GM23338 (cell line): ENCODE measurements at regions not wholly inside any gene's neighbourhood (a gene's known extent, or its start where the extent isn't known, plus 50 kb on each side); places are given as distances from the start of the nearest gene placed in this dataset.

Experiments
- ATAC-seq: fragments of 200-7000 bp; cut with Tn5 transposase; 3 replicates; pipeline ENCODE4 v1.9.1; 2020
- DNase-seq: peaks from one replicate; pipeline ENCODE4 v3.0.0-alpha.2; 2015; ENCODE audit warnings: low spot score
- H2AFZ ChIP-seq: fragments of 200-600 bp; sonication (generic); 2 replicates; pipeline ENCODE4 v1.8.0; 2016; ENCODE audit warnings: antibody characterized with exemption, mild to moderate bottlenecking, moderate library complexity
- H3F3A ChIP-seq: fragments of 200-600 bp; sonication (generic); replicated peaks from 2 replicates; pipeline ENCODE4 v1.8.0; 2017; ENCODE audit warnings: antibody characterized with exemption, mixed run types, low read depth
- H3K27ac ChIP-seq: fragments of 200-600 bp; sonication (generic); 2 replicates; pipeline ENCODE4 v1.6.1; 2016; ENCODE audit warnings: low read depth
- H3K27me3 ChIP-seq: fragments of 200-600 bp; sonication (generic); 2 replicates; pipeline ENCODE4 v1.8.0; 2016; ENCODE audit warnings: mild to moderate bottlenecking, mixed run types, moderate library complexity; ENCODE audit not compliant: insufficient read depth
- H3K36me3 ChIP-seq: fragments of 200-600 bp; sonication (generic); 2 replicates; pipeline ENCODE4 v1.8.0; 2016; ENCODE audit warnings: mild to moderate bottlenecking; ENCODE audit not compliant: insufficient read depth
- H3K4me1 ChIP-seq: fragments of 200-600 bp; sonication (generic); 2 replicates; pipeline ENCODE4 v1.8.0; 2016; ENCODE audit warnings: mild to moderate bottlenecking, moderate library complexity; ENCODE audit not compliant: insufficient read depth
- H3K4me2 ChIP-seq: fragments of 200-600 bp; sonication (generic); 2 replicates; pipeline ENCODE4 v1.7.1; 2017; ENCODE audit warnings: mixed run types
- H3K4me3 ChIP-seq: fragments of 200-600 bp; sonication (generic); 2 replicates; pipeline ENCODE4 v1.6.1; 2016; ENCODE audit warnings: mixed run types
- H3K79me2 ChIP-seq: fragments of 200-600 bp; sonication (generic); replicated peaks from 2 replicates; pipeline ENCODE4 v1.8.0; 2017; ENCODE audit warnings: mild to moderate bottlenecking; ENCODE audit not compliant: insufficient read depth
- H3K9me2 ChIP-seq: fragments of 200-600 bp; sonication (generic); 2 replicates; pipeline ENCODE4 v1.8.0; 2017; ENCODE audit not compliant: insufficient read depth
- H4K20me1 ChIP-seq: fragments of 200-600 bp; sonication (generic); replicated peaks from 2 replicates; pipeline ENCODE4 v1.8.0; 2017; ENCODE audit warnings: mild to moderate bottlenecking; ENCODE audit not compliant: insufficient read depth
- H3K27ac Mint-ChIP-seq: 2 replicates; pipeline ENCODE4 v1.8.0; 2020; ENCODE audit warnings: inconsistent platforms, mild to moderate bottlenecking, moderate library complexity, mixed read lengths
- H3K27me3 Mint-ChIP-seq: 3 replicates; pipeline ENCODE4 v1.8.0; 2022; ENCODE audit warnings: low read depth, mild to moderate bottlenecking, moderate library complexity, mixed read lengths, inconsistent platforms; ENCODE audit not compliant: insufficient read depth, poor library complexity
- H3K36me3 Mint-ChIP-seq: 3 replicates; pipeline ENCODE4 v1.8.0; 2021; ENCODE audit warnings: low read depth, mild to moderate bottlenecking, inconsistent platforms, moderate library complexity, mixed read lengths
- H3K4me1 Mint-ChIP-seq: 3 replicates; pipeline ENCODE4 v1.8.0; 2020; ENCODE audit warnings: mild to moderate bottlenecking, inconsistent platforms, mixed read lengths
- H3K4me3 Mint-ChIP-seq: 3 replicates; pipeline ENCODE4 v1.8.0; 2021; ENCODE audit warnings: moderate library complexity, mild to moderate bottlenecking, inconsistent platforms, mixed read lengths
- H3K9me3 Mint-ChIP-seq: 3 replicates; pipeline ENCODE4 v1.8.0; 2020; ENCODE audit warnings: moderate library complexity, mild to moderate bottlenecking, inconsistent platforms, mixed read lengths
- CREB1 ChIP-seq: fragments of 250-450 bp; sonication (Bioruptor Pico); IDR thresholded peaks from 2 replicates; pipeline ENCODE4 v1.5.0; 2020; ENCODE audit warnings: low read depth, mild to moderate bottlenecking, moderate library complexity
- EZH2 ChIP-seq: fragments of 200-600 bp; sonication (generic); IDR thresholded peaks from one replicate; pipeline ENCODE4 v1.8.0; 2017; ENCODE audit warnings: antibody characterized with exemption, mild to moderate bottlenecking, low read depth; ENCODE audit not compliant: unreplicated experiment
- EZH2phosphoT487 ChIP-seq: fragments of 200-600 bp; sonication (generic); IDR thresholded peaks from one replicate; pipeline ENCODE4 v1.8.1; 2018; ENCODE audit warnings: antibody characterized with exemption; ENCODE audit not compliant: unreplicated experiment
- JUNB ChIP-seq: IDR thresholded peaks from one replicate; pipeline ENCODE4 v1.6.1; 2016; ENCODE audit warnings: antibody characterized with exemption; ENCODE audit not compliant: unreplicated experiment
- NANOG ChIP-seq: IDR thresholded peaks from 2 replicates; pipeline ENCODE4 v1.6.1; 2016; ENCODE audit warnings: antibody characterized with exemption, borderline replicate concordance
- POLR2AphosphoS5 ChIP-seq: IDR thresholded peaks from 2 replicates; pipeline ENCODE4 v1.6.1; 2016; ENCODE audit warnings: antibody characterized with exemption, low read depth
- STAT1 ChIP-seq: IDR thresholded peaks from one replicate; pipeline ENCODE4 v1.6.1; 2016; ENCODE audit warnings: antibody characterized with exemption; ENCODE audit not compliant: unreplicated experiment
- ZNF114 ChIP-seq: fragments of 250-450 bp; sonication (Bioruptor Pico); IDR thresholded peaks from 2 replicates; pipeline ENCODE4 v1.5.0; 2020; ENCODE audit warnings: mild to moderate bottlenecking, moderate library complexity
- ZNF331 ChIP-seq: fragments of 250-450 bp; sonication (Bioruptor Pico); IDR thresholded peaks from 2 replicates; pipeline ENCODE4 v1.5.0; 2020; ENCODE audit warnings: low read depth, mild to moderate bottlenecking, moderate library complexity
- TF ChIP-seq, protein P1 (sequence below), 2 experiments: fragments of 200-600 bp in 1 of 2; sonication (generic) in 1 of 2; conservative IDR thresholded peaks; 2 replicates each; pipeline versions ENCODE4 v1.5.1 to v1.6.1; 2016 to 2017; ENCODE audit warnings: antibody characterized with exemption in 2 of 2, low read depth in 2 of 2, mild to moderate bottlenecking in 2 of 2, moderate library complexity in 1 of 2
- TF ChIP-seq, protein P2 (sequence below): IDR thresholded peaks from one replicate; pipeline ENCODE4 v1.6.1; 2018; ENCODE audit warnings: antibody characterized with exemption; ENCODE audit not compliant: unreplicated experiment
- TF ChIP-seq, protein P3 (sequence below): IDR thresholded peaks from 2 replicates; pipeline ENCODE4 v1.6.1; 2016; ENCODE audit warnings: antibody characterized with exemption
- TF ChIP-seq, protein P4 (sequence below): fragments of 250-450 bp; sonication (Bioruptor Pico); IDR thresholded peaks from 2 replicates; pipeline ENCODE4 v1.5.0; 2020; ENCODE audit warnings: mild to moderate bottlenecking, moderate library complexity

DNA sequence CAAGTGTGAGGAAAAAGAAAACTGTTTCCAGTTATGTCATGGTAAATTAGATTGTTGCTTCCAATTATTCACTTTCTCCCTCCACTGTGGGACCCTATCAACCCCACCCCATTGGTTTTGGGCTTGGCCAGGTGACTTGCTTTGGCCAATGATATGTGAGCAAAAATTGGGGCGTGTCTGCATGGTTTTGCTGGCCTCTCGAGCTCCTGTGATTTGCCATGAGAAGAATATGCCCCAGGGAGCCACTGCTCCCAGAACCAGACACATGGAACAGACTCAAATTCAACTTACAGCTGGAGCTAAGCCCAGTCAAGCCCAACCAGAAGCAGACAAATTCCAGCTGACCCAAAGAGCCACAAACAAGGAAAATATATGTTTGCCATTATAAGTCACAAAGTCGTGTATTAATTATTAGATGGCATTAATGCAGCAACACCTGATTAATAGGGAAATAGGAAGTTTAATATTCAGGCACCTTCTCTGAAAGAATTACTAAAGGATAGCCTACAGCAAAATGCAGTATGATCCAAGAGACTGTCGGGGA lies 248.9 kb downstream of the ANAPC1 start:
- Histone ChIP-seq H3F3A (no peaks in the 10 kb centered on the region), H4K20me1 (no peaks in the 10 kb centered on the region), H3K4me2 (no peak overlapping the region), H3K27ac (no peak overlapping the region), H3K36me3 (no peaks in the 10 kb centered on the region), H3K79me2 (no peaks in the 10 kb centered on the region), H3K9me2 (no peaks in the 10 kb centered on the region; the same call in 1 of the 2 replicates), H3K4me3 (no peak overlapping the region), H2AFZ (no peak overlapping the region), H3K27me3 (no peaks in the 10 kb centered on the region), H3K4me1 (no peaks in the 10 kb centered on the region)
- Mint-ChIP-seq H3K4me3 (no peak overlapping the region), H3K4me1 (no peaks in the 10 kb centered on the region), H3K9me3 (peaks cover 32% of the 10 kb centered on the region), H3K36me3 (peaks cover 12% of the 10 kb centered on the region; the same call in 1 of the 3 replicates), H3K27ac (no peak overlapping the region), H3K27me3 (no peaks in the 10 kb centered on the region)
- DNase-seq (no peak), ATAC-seq (no peak)
- TF ChIP-seq, protein P1, sequence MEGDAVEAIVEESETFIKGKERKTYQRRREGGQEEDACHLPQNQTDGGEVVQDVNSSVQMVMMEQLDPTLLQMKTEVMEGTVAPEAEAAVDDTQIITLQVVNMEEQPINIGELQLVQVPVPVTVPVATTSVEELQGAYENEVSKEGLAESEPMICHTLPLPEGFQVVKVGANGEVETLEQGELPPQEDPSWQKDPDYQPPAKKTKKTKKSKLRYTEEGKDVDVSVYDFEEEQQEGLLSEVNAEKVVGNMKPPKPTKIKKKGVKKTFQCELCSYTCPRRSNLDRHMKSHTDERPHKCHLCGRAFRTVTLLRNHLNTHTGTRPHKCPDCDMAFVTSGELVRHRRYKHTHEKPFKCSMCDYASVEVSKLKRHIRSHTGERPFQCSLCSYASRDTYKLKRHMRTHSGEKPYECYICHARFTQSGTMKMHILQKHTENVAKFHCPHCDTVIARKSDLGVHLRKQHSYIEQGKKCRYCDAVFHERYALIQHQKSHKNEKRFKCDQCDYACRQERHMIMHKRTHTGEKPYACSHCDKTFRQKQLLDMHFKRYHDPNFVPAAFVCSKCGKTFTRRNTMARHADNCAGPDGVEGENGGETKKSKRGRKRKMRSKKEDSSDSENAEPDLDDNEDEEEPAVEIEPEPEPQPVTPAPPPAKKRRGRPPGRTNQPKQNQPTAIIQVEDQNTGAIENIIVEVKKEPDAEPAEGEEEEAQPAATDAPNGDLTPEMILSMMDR (conservative IDR thresholded peaks at IDR 0.05; ENCODE audit: low read depth in 2 of 2) = no peak
- TF ChIP-seq ZNF114 = no peak
- TF ChIP-seq JUNB = no peak
- no peak for TF ChIP-seq ZNF331 (CRISPR knock-in tag)
- TF ChIP-seq EZH2 = no peak
- TF ChIP-seq STAT1 = no peak
- no peak for TF ChIP-seq NANOG
- TF ChIP-seq CREB1 = no peak
- no peak for TF ChIP-seq POLR2AphosphoS5
- TF ChIP-seq, protein P2, sequence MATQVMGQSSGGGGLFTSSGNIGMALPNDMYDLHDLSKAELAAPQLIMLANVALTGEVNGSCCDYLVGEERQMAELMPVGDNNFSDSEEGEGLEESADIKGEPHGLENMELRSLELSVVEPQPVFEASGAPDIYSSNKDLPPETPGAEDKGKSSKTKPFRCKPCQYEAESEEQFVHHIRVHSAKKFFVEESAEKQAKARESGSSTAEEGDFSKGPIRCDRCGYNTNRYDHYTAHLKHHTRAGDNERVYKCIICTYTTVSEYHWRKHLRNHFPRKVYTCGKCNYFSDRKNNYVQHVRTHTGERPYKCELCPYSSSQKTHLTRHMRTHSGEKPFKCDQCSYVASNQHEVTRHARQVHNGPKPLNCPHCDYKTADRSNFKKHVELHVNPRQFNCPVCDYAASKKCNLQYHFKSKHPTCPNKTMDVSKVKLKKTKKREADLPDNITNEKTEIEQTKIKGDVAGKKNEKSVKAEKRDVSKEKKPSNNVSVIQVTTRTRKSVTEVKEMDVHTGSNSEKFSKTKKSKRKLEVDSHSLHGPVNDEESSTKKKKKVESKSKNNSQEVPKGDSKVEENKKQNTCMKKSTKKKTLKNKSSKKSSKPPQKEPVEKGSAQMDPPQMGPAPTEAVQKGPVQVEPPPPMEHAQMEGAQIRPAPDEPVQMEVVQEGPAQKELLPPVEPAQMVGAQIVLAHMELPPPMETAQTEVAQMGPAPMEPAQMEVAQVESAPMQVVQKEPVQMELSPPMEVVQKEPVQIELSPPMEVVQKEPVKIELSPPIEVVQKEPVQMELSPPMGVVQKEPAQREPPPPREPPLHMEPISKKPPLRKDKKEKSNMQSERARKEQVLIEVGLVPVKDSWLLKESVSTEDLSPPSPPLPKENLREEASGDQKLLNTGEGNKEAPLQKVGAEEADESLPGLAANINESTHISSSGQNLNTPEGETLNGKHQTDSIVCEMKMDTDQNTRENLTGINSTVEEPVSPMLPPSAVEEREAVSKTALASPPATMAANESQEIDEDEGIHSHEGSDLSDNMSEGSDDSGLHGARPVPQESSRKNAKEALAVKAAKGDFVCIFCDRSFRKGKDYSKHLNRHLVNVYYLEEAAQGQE = no peak
- TF ChIP-seq, protein P3, sequence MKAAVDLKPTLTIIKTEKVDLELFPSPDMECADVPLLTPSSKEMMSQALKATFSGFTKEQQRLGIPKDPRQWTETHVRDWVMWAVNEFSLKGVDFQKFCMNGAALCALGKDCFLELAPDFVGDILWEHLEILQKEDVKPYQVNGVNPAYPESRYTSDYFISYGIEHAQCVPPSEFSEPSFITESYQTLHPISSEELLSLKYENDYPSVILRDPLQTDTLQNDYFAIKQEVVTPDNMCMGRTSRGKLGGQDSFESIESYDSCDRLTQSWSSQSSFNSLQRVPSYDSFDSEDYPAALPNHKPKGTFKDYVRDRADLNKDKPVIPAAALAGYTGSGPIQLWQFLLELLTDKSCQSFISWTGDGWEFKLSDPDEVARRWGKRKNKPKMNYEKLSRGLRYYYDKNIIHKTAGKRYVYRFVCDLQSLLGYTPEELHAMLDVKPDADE = no peak
- no peak for TF ChIP-seq EZH2phosphoT487
- TF ChIP-seq, protein P4, sequence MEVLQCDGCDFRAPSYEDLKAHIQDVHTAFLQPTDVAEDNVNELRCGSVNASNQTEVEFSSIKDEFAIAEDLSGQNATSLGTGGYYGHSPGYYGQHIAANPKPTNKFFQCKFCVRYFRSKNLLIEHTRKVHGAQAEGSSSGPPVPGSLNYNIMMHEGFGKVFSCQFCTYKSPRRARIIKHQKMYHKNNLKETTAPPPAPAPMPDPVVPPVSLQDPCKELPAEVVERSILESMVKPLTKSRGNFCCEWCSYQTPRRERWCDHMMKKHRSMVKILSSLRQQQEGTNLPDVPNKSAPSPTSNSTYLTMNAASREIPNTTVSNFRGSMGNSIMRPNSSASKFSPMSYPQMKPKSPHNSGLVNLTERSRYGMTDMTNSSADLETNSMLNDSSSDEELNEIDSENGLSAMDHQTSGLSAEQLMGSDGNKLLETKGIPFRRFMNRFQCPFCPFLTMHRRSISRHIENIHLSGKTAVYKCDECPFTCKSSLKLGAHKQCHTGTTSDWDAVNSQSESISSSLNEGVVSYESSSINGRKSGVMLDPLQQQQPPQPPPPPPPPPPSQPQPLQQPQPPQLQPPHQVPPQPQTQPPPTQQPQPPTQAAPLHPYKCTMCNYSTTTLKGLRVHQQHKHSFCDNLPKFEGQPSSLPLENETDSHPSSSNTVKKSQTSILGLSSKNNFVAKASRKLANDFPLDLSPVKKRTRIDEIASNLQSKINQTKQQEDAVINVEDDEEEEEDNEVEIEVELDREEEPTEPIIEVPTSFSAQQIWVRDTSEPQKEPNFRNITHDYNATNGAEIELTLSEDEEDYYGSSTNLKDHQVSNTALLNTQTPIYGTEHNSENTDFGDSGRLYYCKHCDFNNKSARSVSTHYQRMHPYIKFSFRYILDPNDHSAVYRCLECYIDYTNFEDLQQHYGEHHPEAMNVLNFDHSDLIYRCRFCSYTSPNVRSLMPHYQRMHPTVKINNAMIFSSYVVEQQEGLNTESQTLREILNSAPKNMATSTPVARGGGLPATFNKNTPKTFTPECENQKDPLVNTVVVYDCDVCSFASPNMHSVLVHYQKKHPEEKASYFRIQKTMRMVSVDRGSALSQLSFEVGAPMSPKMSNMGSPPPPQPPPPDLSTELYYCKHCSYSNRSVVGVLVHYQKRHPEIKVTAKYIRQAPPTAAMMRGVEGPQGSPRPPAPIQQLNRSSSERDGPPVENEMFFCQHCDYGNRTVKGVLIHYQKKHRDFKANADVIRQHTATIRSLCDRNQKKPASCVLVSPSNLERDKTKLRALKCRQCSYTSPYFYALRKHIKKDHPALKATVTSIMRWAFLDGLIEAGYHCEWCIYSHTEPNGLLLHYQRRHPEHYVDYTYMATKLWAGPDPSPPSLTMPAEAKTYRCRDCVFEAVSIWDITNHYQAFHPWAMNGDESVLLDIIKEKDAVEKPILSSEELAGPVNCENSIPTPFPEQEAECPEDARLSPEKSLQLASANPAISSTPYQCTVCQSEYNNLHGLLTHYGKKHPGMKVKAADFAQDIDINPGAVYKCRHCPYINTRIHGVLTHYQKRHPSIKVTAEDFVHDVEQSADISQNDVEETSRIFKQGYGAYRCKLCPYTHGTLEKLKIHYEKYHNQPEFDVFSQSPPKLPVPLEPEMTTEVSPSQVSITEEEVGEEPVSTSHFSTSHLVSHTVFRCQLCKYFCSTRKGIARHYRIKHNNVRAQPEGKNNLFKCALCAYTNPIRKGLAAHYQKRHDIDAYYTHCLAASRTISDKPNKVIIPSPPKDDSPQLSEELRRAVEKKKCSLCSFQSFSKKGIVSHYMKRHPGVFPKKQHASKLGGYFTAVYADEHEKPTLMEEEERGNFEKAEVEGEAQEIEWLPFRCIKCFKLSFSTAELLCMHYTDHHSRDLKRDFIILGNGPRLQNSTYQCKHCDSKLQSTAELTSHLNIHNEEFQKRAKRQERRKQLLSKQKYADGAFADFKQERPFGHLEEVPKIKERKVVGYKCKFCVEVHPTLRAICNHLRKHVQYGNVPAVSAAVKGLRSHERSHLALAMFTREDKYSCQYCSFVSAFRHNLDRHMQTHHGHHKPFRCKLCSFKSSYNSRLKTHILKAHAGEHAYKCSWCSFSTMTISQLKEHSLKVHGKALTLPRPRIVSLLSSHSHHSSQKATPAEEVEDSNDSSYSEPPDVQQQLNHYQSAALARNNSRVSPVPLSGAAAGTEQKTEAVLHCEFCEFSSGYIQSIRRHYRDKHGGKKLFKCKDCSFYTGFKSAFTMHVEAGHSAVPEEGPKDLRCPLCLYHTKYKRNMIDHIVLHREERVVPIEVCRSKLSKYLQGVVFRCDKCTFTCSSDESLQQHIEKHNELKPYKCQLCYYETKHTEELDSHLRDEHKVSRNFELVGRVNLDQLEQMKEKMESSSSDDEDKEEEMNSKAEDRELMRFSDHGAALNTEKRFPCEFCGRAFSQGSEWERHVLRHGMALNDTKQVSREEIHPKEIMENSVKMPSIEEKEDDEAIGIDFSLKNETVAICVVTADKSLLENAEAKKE (CRISPR knock-in tag) = no peak
